OCI-LY7 (cell line): ENCODE measurements at regions not wholly inside any gene's neighbourhood (a gene's known extent, or its start where the extent isn't known, plus 50 kb on each side); places are given as distances from the start of the nearest gene placed in this dataset.

ENCODE experiments used
- BruUV-seq: library from RNA; stranded (reverse); fragments of 400-500 nt; replicated peaks from 2 replicates; lab custom pipeline; 2021; lab: Mats Ljungman, UMichigan
- CTCF ChIA-PET: fragments of 300-600 bp; sonication (Branson Sonifier 250); formaldehyde crosslinking; loops from one replicate; lab custom pipeline; 2022; ENCODE audit warnings: antibody characterized with exemption; ENCODE audit not compliant: unreplicated experiment; lab: Charles Lee
- POLR2A ChIA-PET: fragments of 300-600 bp; sonication (Branson Sonifier 250); formaldehyde crosslinking; loops from one replicate; lab custom pipeline; 2022; ENCODE audit warnings: antibody characterized with exemption; lab: Charles Lee
- DNase-seq: peaks from one replicate; pipeline ENCODE4 v3.0.0-alpha.2; 2015; ENCODE audit warnings: low spot score
- H2AFZ ChIP-seq: fragments of 200-600 bp; sonication (generic), shearing (Covaris generic); 2 replicates; pipeline ENCODE4 v1.6.1; 2014; ENCODE audit warnings: mild to moderate bottlenecking, antibody characterized with exemption, low read length, moderate library complexity
- H3K27ac ChIP-seq: fragments of 200-600 bp; sonication (generic); 2 replicates; pipeline ENCODE4 v1.5.1; 2014; ENCODE audit warnings: mixed run types, low read depth, mild to moderate bottlenecking, moderate library complexity, low read length, inconsistent platforms; ENCODE audit not compliant: poor library complexity, severe bottlenecking
- H3K36me3 ChIP-seq: fragments of 200-600 bp; sonication (generic); 2 replicates; pipeline ENCODE4 v1.6.1; 2014; ENCODE audit warnings: mild to moderate bottlenecking, antibody characterized with exemption, low read length, moderate library complexity, mixed read lengths; ENCODE audit not compliant: insufficient read depth
- H3K4me1 ChIP-seq: fragments of 200-600 bp; sonication (generic); 2 replicates; pipeline ENCODE4 v1.5.1; 2014; ENCODE audit warnings: mild to moderate bottlenecking, low read length; ENCODE audit not compliant: insufficient read depth, poor library complexity, severe bottlenecking
- H3K4me2 ChIP-seq: fragments of 200-600 bp; sonication (generic); 2 replicates; pipeline ENCODE4 v1.6.1; 2014; ENCODE audit warnings: mild to moderate bottlenecking, low read length
- H3K4me3 ChIP-seq: fragments of 200-600 bp; sonication (generic); 2 replicates; pipeline ENCODE4 v1.5.1; 2014; ENCODE audit warnings: mild to moderate bottlenecking, low read depth, low read length; ENCODE audit not compliant: poor library complexity, severe bottlenecking
- H3K79me2 ChIP-seq: fragments of 200-600 bp; sonication (generic); 2 replicates; pipeline ENCODE4 v1.6.1; 2016; ENCODE audit warnings: low read depth, mild to moderate bottlenecking, low read length, moderate library complexity, mixed read lengths; ENCODE audit not compliant: insufficient read depth
- H3K9me2 ChIP-seq: fragments of 200-600 bp; sonication (generic); 2 replicates; pipeline ENCODE4 v1.6.1; 2016; ENCODE audit warnings: mild to moderate bottlenecking, low read length, mixed read lengths; ENCODE audit not compliant: insufficient read depth
- H3K9me3 ChIP-seq: fragments of 200-600 bp; sonication (generic); 2 replicates; pipeline ENCODE4 v1.6.1; 2014; ENCODE audit warnings: mild to moderate bottlenecking, mixed run types, low read length, mixed read lengths
- H4K20me1 ChIP-seq: fragments of 200-600 bp; sonication (generic); 2 replicates; pipeline ENCODE4 v1.6.1; 2014; ENCODE audit warnings: mild to moderate bottlenecking, antibody characterized with exemption, low read length, moderate library complexity, mixed read lengths; ENCODE audit not compliant: insufficient read depth
- EZH2phosphoT487 ChIP-seq: fragments of 200-600 bp; sonication (generic); IDR thresholded peaks from 2 replicates; pipeline ENCODE4 v1.6.1; 2018; ENCODE audit warnings: low read depth, borderline replicate concordance, mild to moderate bottlenecking, mixed run types, antibody characterized with exemption, low read length, moderate library complexity, mixed read lengths
- intact Hi-C: fragments of 100-400 bp; cut with micrococcal nuclease; formaldehyde crosslinking; loops from one replicate; pipeline ENCODE4 v1.10.0; 2022; ENCODE audit not compliant: unreplicated experiment
- TF ChIP-seq, protein P1 (sequence below): fragments of 200-600 bp; sonication (generic); conservative IDR thresholded peaks from 2 replicates; pipeline ENCODE4 v1.5.1; 2014; ENCODE audit warnings: mild to moderate bottlenecking, antibody characterized with exemption, low read length, moderate library complexity, mixed read lengths

DNA sequence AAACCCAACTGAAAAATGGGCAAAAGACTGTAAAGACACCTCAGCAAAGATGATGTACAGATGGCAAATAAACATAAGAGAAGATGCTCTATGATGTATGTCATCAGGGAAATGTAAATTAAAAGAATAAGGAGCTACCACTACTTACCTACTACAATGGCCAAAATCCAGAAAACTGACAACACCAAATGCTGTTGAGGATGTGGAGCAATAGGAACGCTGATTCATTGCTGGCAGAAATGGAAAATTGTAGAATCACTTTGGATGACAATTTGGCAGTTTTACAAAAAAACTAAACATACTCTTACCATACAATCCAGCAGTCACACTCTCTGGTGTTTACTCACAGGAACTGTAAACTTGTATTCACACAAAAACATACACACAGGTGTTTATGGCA lies 222.3 kb upstream of the LDB2 start:
- no peaks in the 10 kb centered on the region for H3K9me2 ChIP-seq
- BruUV-seq: no TSS peak
- no peak overlapping the region for H3K27ac ChIP-seq
- no peaks in the 10 kb centered on the region for H3K9me3 ChIP-seq
- H4K20me1 ChIP-seq: no peaks in the 10 kb centered on the region
- H3K4me3 ChIP-seq: no peak overlapping the region
- ChIA-PET POLR2A (no interaction called here), CTCF (no interaction called here)
- no peak for TF ChIP-seq EZH2phosphoT487
- TF ChIP-seq, protein P1, sequence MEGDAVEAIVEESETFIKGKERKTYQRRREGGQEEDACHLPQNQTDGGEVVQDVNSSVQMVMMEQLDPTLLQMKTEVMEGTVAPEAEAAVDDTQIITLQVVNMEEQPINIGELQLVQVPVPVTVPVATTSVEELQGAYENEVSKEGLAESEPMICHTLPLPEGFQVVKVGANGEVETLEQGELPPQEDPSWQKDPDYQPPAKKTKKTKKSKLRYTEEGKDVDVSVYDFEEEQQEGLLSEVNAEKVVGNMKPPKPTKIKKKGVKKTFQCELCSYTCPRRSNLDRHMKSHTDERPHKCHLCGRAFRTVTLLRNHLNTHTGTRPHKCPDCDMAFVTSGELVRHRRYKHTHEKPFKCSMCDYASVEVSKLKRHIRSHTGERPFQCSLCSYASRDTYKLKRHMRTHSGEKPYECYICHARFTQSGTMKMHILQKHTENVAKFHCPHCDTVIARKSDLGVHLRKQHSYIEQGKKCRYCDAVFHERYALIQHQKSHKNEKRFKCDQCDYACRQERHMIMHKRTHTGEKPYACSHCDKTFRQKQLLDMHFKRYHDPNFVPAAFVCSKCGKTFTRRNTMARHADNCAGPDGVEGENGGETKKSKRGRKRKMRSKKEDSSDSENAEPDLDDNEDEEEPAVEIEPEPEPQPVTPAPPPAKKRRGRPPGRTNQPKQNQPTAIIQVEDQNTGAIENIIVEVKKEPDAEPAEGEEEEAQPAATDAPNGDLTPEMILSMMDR: no peak
- no peaks in the 10 kb centered on the region for H3K4me1 ChIP-seq
- H3K4me2 ChIP-seq: no peak overlapping the region
- no peaks in the 10 kb centered on the region for H3K36me3 ChIP-seq
- no peaks in the 10 kb centered on the region for H3K79me2 ChIP-seq
- intact Hi-C loops: no loop called here
- DNase-seq: no peak
- no peak overlapping the region for H2AFZ ChIP-seq

DNA sequence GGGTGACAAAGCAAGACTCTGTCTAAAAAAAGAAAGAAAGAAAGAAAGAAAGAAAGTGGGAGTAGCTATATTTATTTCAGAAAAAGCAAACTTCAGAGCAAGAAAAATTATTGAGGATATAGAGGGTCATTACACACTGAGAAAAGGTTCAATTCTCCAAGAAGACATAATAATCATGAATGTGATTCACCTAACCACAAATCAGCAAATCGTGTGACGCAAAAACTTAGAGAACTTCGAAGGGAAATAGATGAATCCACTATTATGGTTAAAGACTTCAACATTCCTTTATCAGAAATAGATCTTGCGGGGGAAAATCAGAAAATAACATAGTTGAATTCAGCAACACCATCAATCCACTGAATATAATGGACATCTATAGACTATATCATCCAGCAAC lies 219.3 kb upstream of the LDB2 start:
- H2AFZ ChIP-seq: no peak overlapping the region
- H3K4me3 ChIP-seq: no peak overlapping the region
- intact Hi-C loops: no loop called here
- no peaks in the 10 kb centered on the region for H3K9me2 ChIP-seq
- POLR2A ChIA-PET: interaction anchor here (0.6 to 1.6 kb wide), 3 partner anchors 52 to 255 kb away, joined by 3 to 4 read pairs (median 3); no protein-coding TSS in a partner anchor
- H3K4me1 ChIP-seq: no peaks in the 10 kb centered on the region
- H4K20me1 ChIP-seq: no peaks in the 10 kb centered on the region
- no peaks in the 10 kb centered on the region for H3K79me2 ChIP-seq
- H3K9me3 ChIP-seq: no peaks in the 10 kb centered on the region
- TF ChIP-seq EZH2phosphoT487: no peak
- TF ChIP-seq, protein P1: no peak
- DNase-seq: no peak
- no peak overlapping the region for H3K27ac ChIP-seq
- CTCF ChIA-PET: no interaction called here
- H3K36me3 ChIP-seq: no peaks in the 10 kb centered on the region
- no peak overlapping the region for H3K4me2 ChIP-seq
- BruUV-seq: no TSS peak

DNA sequence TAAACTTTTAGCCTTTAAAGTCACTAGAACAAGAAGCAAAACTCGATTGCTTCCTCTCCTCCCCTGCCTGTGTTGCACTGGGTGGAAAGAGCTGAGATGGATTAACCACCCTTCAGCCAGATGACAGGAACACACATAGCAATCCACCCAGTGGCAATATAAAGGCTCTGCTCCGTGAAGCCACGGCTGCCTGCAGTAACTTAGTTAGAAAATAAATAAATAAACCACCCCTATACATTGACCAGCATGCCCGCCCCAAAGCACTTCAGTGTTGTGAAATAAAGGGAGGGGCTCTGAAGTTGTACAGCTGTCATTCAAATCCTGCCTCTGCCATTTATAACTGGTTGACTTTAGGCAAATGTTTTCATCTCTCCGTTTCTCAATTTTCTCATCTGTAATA lies 217.1 kb upstream of the LDB2 start:
- Histone ChIP-seq H3K4me3 (no peak overlapping the region), H3K79me2 (no peaks in the 10 kb centered on the region), H3K36me3 (no peaks in the 10 kb centered on the region), H3K27ac (no peak overlapping the region), H3K9me3 (no peaks in the 10 kb centered on the region), H3K9me2 (no peaks in the 10 kb centered on the region), H2AFZ (no peak overlapping the region), H4K20me1 (no peaks in the 10 kb centered on the region), H3K4me2 (no peak overlapping the region), H3K4me1 (no peaks in the 10 kb centered on the region)
- BruUV-seq: no TSS peak
- ChIA-PET POLR2A (interaction anchor here (0.7 kb wide), 4 partner anchors 8 to 430 kb away, joined by 3 to 5 read pairs (median 4); no protein-coding TSS in a partner anchor), CTCF (no interaction called here)
- no peak for TF ChIP-seq EZH2phosphoT487
- TF ChIP-seq, protein P1: no peak
- intact Hi-C loops: no loop called here
- no peak for DNase-seq
